ENCODE measurements at regions not wholly inside any gene's neighbourhood (a gene's known extent, or its start where the extent isn't known, plus 50 kb on each side); places are given as distances from the start of the nearest gene placed in this dataset.

GRCh38 chr21:34009193-34009592 lies 64.2 kb upstream of the MRPS6 start:
- Histone ChIP-seq H3K4me3 (ENCODE audit: low read depth, low read length) (no peak overlapping the region), H3K27me3 (ENCODE audit: control insufficient read depth, insufficient read depth, low read length) (peaks cover 4% of the 10 kb centered on the region; the same call in 1 of the 2 replicates), H3K36me3 (ENCODE audit: control insufficient read depth, insufficient read depth, low read length) (no peaks in the 10 kb centered on the region)
- CTCF ChIA-PET = no interaction called here
- DNase-seq (ENCODE audit: low read depth) = no peak
- POLR2A ChIA-PET = interaction anchor here (0.6 kb wide), 1 partner anchor 1408 kb away, joined by 3 read pairs; no protein-coding TSS in a partner anchor
- TF ChIP-seq CTCF (IDR thresholded peaks at IDR 0.05; ENCODE audit: insufficient read depth, low read depth, low read length) = no peak

- Histone ChIP-seq H3K4me3 (ENCODE audit: low read depth, low read length) (no peak overlapping the region), H3K27me3 (ENCODE audit: control insufficient read depth, insufficient read depth, low read length) (peaks cover 4% of the 10 kb centered on the region; the same call in 1 of the 2 replicates), H3K36me3 (ENCODE audit: control insufficient read depth, insufficient read depth, low read length) (no peaks in the 10 kb centered on the region)
- POLR2A ChIA-PET = interaction anchor here (0.6 kb wide), 1 partner anchor 1408 kb away, joined by 3 read pairs; no protein-coding TSS in a partner anchor
- CTCF ChIA-PET = interaction anchor here (0.8 kb wide), 1 partner anchor 16 kb away, joined by 3 read pairs; no protein-coding TSS in a partner anchor
- DNase-seq (ENCODE audit: low read depth) = no peak
- no peak for TF ChIP-seq CTCF (IDR thresholded peaks at IDR 0.05; ENCODE audit: insufficient read depth, low read depth, low read length)
Measured at GRCh38 chr21:34008618-34009017, 64.8 kb upstream of the MRPS6 start.

- H3K4me3 ChIP-seq (ENCODE audit: low read depth, low read length) = no peak overlapping the region
- no peak for DNase-seq (ENCODE audit: low read depth)
- H3K27me3 ChIP-seq (ENCODE audit: control insufficient read depth, insufficient read depth, low read length) = peaks cover 4% of the 10 kb centered on the region; the same call in 1 of the 2 replicates
- H3K36me3 ChIP-seq (ENCODE audit: control insufficient read depth, insufficient read depth, low read length) = no peaks in the 10 kb centered on the region
- POLR2A ChIA-PET = no interaction called here
- CTCF ChIA-PET = no interaction called here
- TF ChIP-seq CTCF (IDR thresholded peaks at IDR 0.05; ENCODE audit: insufficient read depth, low read depth, low read length) = no peak
Measured at GRCh38 chr21:34006611-34007168, 66.7 kb upstream of the MRPS6 start.

GRCh38 chr21:34004974-34005373 lies 68.4 kb upstream of the MRPS6 start:
- ChIA-PET CTCF (no interaction called here), POLR2A (no interaction called here)
- no peak for TF ChIP-seq CTCF (IDR thresholded peaks at IDR 0.05; ENCODE audit: insufficient read depth, low read depth, low read length)
- Histone ChIP-seq H3K4me3 (ENCODE audit: low read depth, low read length) (no peak overlapping the region), H3K27me3 (ENCODE audit: control insufficient read depth, insufficient read depth, low read length) (peaks cover 4% of the 10 kb centered on the region; the same call in 1 of the 2 replicates), H3K36me3 (ENCODE audit: control insufficient read depth, insufficient read depth, low read length) (no peaks in the 10 kb centered on the region)
- no peak for DNase-seq (ENCODE audit: low read depth)

- H3K4me3 ChIP-seq (ENCODE audit: low read depth, low read length) = no peak overlapping the region
- ChIA-PET CTCF (no interaction called here), POLR2A (no interaction called here)
- H3K36me3 ChIP-seq (ENCODE audit: control insufficient read depth, insufficient read depth, low read length) = no peaks in the 10 kb centered on the region
- H3K27me3 ChIP-seq (ENCODE audit: control insufficient read depth, insufficient read depth, low read length) = peaks cover 4% of the 10 kb centered on the region; the same call in 1 of the 2 replicates
- no peak for DNase-seq (ENCODE audit: low read depth)
- TF ChIP-seq CTCF (IDR thresholded peaks at IDR 0.05; ENCODE audit: insufficient read depth, low read depth, low read length) = no peak
Measured at GRCh38 chr21:34004013-34004938, 69.1 kb upstream of the MRPS6 start.
